ENCODE measurements at regions not wholly inside any gene's neighbourhood (a gene's known extent, or its start where the extent isn't known, plus 50 kb on each side); places are given as distances from the start of the nearest gene placed in this dataset.
"Not testable (repeated sequence)": the region's sequence is repeated elsewhere in the genome, so short reads cannot be mapped to it uniquely, and the experiment has no call there.

DNA sequence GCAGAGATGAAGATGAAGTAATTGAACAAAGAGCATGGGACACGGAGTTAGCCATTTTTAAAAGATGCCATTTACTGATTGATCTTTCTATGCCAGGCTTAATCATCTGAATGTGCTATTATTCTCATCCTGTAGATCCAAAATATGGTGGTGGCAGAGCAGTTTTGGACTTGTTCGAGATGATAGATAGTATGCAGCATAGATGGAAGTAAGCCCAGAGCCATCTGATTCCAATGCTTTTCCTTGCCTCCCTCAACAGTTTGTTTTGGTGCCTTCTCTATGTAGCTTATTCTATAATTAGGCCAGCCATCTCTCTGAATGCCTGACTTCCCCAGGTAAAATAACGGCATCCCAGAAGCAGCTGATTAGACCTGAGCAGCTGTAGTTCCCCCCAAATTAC lies 152.6 kb upstream of the CLNK start:
- H3K4me1 ChIP-seq (ENCODE audit: control insufficient read depth, insufficient read depth, low read length), result no peaks in the 10 kb centered on the region
- no peaks in the 10 kb centered on the region for H3K36me3 ChIP-seq (ENCODE audit: control insufficient read depth, insufficient read depth, low read length)
- H3K27me3 ChIP-seq (ENCODE audit: control insufficient read depth, insufficient read depth, low read length), result no peaks in the 10 kb centered on the region

DNA sequence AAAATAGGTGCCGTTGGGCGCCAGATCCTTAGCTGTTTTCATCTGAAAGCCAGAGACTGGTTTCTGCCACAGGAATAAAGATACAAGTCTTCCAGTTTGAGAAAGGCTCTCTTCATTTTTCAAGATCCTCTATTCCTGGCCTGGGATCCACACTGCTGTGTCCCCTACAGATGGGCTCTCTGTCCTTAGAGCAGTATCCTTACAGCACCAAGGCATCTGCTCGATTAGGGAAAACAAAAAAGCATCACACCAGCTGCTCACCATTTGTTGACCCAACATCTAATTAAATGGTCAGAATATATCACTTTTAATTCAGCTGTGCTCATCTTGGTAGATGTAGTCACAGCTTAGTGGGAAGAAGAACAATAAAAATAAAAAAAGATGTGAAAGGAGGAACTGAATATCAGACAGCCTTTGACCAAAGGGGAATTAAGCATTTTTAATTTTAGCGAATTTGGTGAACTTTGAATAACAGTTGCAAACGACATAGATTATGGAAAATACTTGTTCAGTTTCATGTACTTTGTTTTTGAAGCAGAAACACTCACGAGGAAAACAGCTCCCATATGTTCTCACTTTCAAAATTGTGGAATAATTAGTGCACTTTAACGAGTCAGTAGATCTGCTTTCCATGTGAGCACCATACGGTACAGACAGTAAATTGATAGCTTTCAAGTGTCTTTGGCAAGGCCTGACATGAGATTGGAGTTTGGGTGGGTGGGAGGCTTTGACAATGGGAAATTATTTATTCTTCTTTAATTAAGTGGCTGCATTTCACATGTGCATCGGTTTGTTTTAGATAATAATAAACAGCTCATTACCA lies 148.4 kb upstream of the CLNK start:
- Histone ChIP-seq H3K9ac (ENCODE audit: low read depth, low read length) (no peak overlapping the region), H3K36me3 (ENCODE audit: control insufficient read depth, insufficient read depth, low read length) (no peaks in the 10 kb centered on the region), H3K4me3 (ENCODE audit: low read depth, low read length) (no peak overlapping the region), H3K4me1 (ENCODE audit: control insufficient read depth, insufficient read depth, low read length) (no peaks in the 10 kb centered on the region), H3K27me3 (ENCODE audit: control insufficient read depth, insufficient read depth, low read length) (peaks cover 2% of the 10 kb centered on the region), H3K9me3 (ENCODE audit: control insufficient read depth, insufficient read depth, low read length) (no peaks in the 10 kb centered on the region)

More for the DNA sequence above, 152.6 kb upstream of the CLNK start:
- H3K9me3 ChIP-seq (ENCODE audit: control insufficient read depth, insufficient read depth, low read length), result no peaks in the 10 kb centered on the region
- H3K4me3 ChIP-seq (ENCODE audit: low read depth, low read length), result no peak overlapping the region
- no peak overlapping the region for H3K9ac ChIP-seq (ENCODE audit: low read depth, low read length)

DNA sequence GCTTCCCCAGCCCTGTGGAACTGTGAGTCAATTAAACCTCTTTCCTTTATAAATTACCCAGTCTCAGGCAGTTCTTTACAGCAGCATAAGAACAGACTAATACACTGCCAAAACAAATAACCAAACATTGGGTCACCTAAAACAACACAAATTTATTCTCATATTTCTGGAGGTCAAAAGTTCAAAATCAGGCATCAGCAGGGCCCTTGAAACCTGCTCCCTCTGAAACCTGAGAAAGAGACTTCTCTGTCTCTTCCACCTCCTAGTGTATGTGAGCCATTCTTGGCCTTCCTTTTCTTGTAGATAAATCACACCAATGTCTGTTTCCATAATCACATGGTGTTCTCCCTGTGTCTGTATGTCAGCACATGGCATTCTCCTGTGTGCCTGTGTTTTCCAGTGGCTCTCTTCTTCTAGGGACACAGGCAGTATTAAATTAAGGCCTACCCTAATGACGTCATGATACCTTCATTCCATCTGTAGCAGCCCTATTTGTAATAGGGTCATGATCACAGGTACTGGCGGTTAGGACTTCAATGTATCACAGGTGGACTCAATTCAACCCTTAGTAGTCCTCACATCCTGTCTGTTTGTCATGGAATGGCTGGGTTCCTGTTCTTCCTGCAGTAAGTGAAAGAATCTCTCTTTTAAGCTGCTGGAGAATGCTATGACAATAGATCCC lies 147.3 kb upstream of the CLNK start:
- no peak overlapping the region for H3K4me3 ChIP-seq (ENCODE audit: low read depth, low read length)
- H3K4me1 ChIP-seq (ENCODE audit: control insufficient read depth, insufficient read depth, low read length), result no peaks in the 10 kb centered on the region
- no peak overlapping the region for H3K9ac ChIP-seq (ENCODE audit: low read depth, low read length)
- H3K27me3 ChIP-seq (ENCODE audit: control insufficient read depth, insufficient read depth, low read length), result peaks cover 2% of the 10 kb centered on the region
- no peaks in the 10 kb centered on the region for H3K9me3 ChIP-seq (ENCODE audit: control insufficient read depth, insufficient read depth, low read length)
- H3K36me3 ChIP-seq (ENCODE audit: control insufficient read depth, insufficient read depth, low read length), result no peaks in the 10 kb centered on the region

DNA sequence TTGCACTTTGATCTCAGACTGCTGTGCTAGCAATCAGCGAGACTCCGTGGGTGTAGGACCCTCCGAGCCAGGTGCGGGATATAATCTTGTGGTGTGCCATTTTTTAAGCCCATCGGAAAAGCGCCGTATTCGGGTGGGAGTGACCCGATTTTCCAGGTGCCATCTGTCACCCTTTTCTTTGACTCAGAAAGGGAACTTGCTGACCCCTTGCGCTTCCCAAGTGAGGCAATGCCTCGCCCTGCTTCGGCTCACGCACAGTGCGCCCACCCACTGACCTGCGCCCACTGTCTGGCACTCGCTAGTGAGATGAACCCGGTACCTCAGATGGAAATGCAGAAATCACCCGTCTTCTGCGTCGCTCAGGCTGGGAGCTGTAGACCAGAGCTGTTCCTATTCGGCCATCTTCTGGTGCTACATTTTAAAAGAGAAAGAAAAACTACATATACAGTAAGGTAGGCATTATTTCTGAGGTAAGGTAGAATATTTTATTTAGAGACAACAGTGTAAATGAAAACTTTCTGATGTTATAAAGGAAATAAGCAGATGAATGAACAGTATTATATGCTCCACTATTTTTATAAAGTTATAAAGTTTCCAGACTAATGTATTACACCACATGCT lies 144.5 kb upstream of the CLNK start:
- not testable (repeated sequence) for H3K4me3 ChIP-seq (ENCODE audit: low read depth, low read length); H3K4me1 ChIP-seq (ENCODE audit: control insufficient read depth, insufficient read depth, low read length); H3K27me3 ChIP-seq (ENCODE audit: control insufficient read depth, insufficient read depth, low read length); H3K9me3 ChIP-seq (ENCODE audit: control insufficient read depth, insufficient read depth, low read length); H3K9ac ChIP-seq (ENCODE audit: low read depth, low read length); H3K36me3 ChIP-seq (ENCODE audit: control insufficient read depth, insufficient read depth, low read length)

DNA sequence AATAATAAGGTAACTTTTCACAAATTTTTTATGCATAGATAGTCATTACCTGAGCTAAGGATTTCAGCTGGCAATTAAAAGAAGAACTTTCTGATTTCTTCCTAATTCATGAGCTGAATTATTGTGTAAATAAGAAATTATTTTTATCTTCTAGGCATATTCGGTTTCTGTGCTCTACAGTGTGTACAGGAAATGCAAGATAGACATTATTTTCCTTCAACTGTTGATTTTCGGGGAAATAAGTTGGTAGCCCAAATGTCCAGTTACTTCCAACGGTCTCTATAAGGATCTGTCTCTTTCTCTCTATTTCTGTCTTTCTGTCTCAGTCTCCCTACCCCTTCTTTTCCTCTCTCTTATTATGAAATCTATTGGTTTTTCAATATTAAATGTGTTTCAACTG lies 137.3 kb upstream of the CLNK start:
- no peak overlapping the region for H3K4me3 ChIP-seq (ENCODE audit: low read depth, low read length)
- H3K36me3 ChIP-seq (ENCODE audit: control insufficient read depth, insufficient read depth, low read length), result no peaks in the 10 kb centered on the region
- H3K9me3 ChIP-seq (ENCODE audit: control insufficient read depth, insufficient read depth, low read length), result no peaks in the 10 kb centered on the region
- no peaks in the 10 kb centered on the region for H3K4me1 ChIP-seq (ENCODE audit: control insufficient read depth, insufficient read depth, low read length)
- H3K9ac ChIP-seq (ENCODE audit: low read depth, low read length), result no peak overlapping the region
- no peaks in the 10 kb centered on the region for H3K27me3 ChIP-seq (ENCODE audit: control insufficient read depth, insufficient read depth, low read length)

DNA sequence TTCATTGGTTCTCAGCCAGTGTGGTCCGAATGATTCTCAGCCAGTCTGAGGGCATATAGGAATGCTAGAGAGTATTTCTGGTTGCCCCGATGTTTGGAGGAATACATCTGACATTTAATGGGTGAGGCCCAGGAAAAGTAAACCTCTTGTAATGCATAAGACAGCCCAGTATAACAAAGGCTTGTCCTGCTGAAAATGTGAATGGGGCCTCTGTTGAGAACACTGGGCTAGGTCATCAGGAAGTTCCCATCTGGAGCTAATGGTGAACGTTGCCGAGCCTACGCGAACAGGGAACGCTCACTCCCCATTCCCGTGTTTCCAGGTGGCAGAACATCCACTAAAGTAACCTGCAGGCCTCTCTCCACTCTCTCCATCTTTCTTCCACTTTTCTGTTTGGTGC lies 132.0 kb upstream of the CLNK start:
- no peaks in the 10 kb centered on the region for H3K9me3 ChIP-seq (ENCODE audit: control insufficient read depth, insufficient read depth, low read length)
- H3K27me3 ChIP-seq (ENCODE audit: control insufficient read depth, insufficient read depth, low read length), result no peaks in the 10 kb centered on the region
- H3K36me3 ChIP-seq (ENCODE audit: control insufficient read depth, insufficient read depth, low read length), result no peaks in the 10 kb centered on the region
- no peak overlapping the region for H3K4me3 ChIP-seq (ENCODE audit: low read depth, low read length)
- no peak overlapping the region for H3K9ac ChIP-seq (ENCODE audit: low read depth, low read length)
- no peaks in the 10 kb centered on the region for H3K4me1 ChIP-seq (ENCODE audit: control insufficient read depth, insufficient read depth, low read length)

DNA sequence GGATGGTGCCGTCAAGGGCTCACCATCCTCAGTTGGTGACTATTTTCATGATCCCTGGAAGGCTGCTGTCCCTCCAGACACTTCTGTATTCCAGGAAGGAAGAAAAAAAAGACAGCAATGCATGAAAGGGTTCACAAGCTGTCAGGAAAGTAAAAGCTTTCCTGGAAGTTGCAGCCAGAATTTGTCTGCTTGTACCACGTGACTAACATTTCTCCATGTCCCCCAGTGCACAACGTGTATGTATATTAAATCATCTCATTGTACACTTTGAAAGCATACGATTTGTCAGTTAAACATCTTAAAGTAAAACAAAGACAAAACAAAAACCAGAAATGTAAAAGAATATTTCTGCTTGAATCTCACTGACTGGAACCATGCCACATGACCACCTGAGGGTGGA lies 127.4 kb upstream of the CLNK start:
- Histone ChIP-seq H3K4me3 (ENCODE audit: low read depth, low read length) (no peak overlapping the region), H3K36me3 (ENCODE audit: control insufficient read depth, insufficient read depth, low read length) (no peaks in the 10 kb centered on the region), H3K4me1 (ENCODE audit: control insufficient read depth, insufficient read depth, low read length) (no peaks in the 10 kb centered on the region), H3K9me3 (ENCODE audit: control insufficient read depth, insufficient read depth, low read length) (no peaks in the 10 kb centered on the region), H3K27me3 (ENCODE audit: control insufficient read depth, insufficient read depth, low read length) (no peaks in the 10 kb centered on the region), H3K9ac (ENCODE audit: low read depth, low read length) (no peak overlapping the region)

DNA sequence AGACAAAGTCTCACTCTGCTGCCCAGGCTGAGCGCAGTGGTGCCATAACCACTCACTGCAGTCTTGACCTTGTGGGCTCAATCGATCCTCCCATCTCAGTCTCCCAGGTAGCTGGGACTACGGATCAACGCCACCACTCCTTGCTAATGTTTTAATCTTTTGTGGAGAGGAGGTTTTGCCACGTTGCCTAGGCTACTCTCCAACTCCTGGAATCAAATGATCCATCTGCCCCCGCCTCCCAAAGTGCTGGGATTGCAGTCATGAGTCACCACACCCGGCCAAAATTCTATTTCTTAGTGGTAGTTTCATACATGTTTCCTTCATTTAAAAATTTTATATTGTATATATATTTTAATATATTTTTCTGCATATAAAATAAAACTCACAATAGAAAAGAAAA lies 125.8 kb upstream of the CLNK start:
- Histone ChIP-seq H3K4me3 (ENCODE audit: low read depth, low read length) (no peak overlapping the region), H3K9me3 (ENCODE audit: control insufficient read depth, insufficient read depth, low read length) (no peaks in the 10 kb centered on the region), H3K27me3 (ENCODE audit: control insufficient read depth, insufficient read depth, low read length) (no peaks in the 10 kb centered on the region), H3K36me3 (ENCODE audit: control insufficient read depth, insufficient read depth, low read length) (no peaks in the 10 kb centered on the region), H3K9ac (ENCODE audit: low read depth, low read length) (no peak overlapping the region), H3K4me1 (ENCODE audit: control insufficient read depth, insufficient read depth, low read length) (no peaks in the 10 kb centered on the region)

DNA sequence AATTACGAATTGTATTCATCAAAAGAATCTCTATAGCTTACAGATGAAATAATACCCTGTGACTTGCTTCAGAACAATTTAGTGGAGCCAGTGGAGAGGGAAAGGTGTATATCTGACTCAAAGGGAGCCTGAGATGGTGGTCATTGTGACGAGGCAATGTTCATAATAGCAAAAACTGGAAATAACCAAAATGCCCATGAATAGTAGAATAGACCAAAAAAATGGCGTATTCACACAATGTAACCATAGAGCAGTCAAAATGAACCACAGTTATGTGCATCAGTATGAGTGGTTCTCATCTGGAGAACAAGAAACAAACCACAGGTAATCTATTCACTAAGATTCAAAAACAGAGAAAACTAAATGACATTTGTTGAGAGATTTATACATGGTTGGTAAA lies 125.3 kb upstream of the CLNK start:
- no peaks in the 10 kb centered on the region for H3K36me3 ChIP-seq (ENCODE audit: control insufficient read depth, insufficient read depth, low read length)
- no peaks in the 10 kb centered on the region for H3K27me3 ChIP-seq (ENCODE audit: control insufficient read depth, insufficient read depth, low read length)
- no peaks in the 10 kb centered on the region for H3K4me1 ChIP-seq (ENCODE audit: control insufficient read depth, insufficient read depth, low read length)
- H3K9ac ChIP-seq (ENCODE audit: low read depth, low read length), result no peak overlapping the region
- no peaks in the 10 kb centered on the region for H3K9me3 ChIP-seq (ENCODE audit: control insufficient read depth, insufficient read depth, low read length)
- H3K4me3 ChIP-seq (ENCODE audit: low read depth, low read length), result no peak overlapping the region

DNA sequence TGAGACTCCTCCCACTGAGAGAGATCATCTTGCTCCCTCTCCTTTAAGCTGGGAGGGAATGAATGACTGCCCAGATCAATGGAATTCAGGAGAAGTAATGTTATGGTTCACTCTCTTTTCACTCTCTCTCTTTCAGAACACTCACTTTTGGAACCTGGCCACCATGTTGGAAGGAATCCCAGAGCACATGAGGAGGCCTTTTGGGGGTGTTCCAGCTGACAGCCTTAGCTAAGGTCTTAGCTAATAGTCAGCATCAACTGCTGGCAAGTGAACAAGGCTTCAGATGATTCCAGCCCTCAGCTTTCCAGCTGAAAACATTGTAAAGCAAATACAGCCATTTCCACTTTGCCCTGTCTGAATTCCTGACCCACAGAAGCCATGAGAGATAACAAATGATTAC lies 124.0 kb upstream of the CLNK start:
- no peaks in the 10 kb centered on the region for H3K4me1 ChIP-seq (ENCODE audit: control insufficient read depth, insufficient read depth, low read length)
- H3K36me3 ChIP-seq (ENCODE audit: control insufficient read depth, insufficient read depth, low read length), result no peaks in the 10 kb centered on the region
- no peaks in the 10 kb centered on the region for H3K9me3 ChIP-seq (ENCODE audit: control insufficient read depth, insufficient read depth, low read length)
- no peak overlapping the region for H3K4me3 ChIP-seq (ENCODE audit: low read depth, low read length)
- H3K27me3 ChIP-seq (ENCODE audit: control insufficient read depth, insufficient read depth, low read length), result no peaks in the 10 kb centered on the region
- no peak overlapping the region for H3K9ac ChIP-seq (ENCODE audit: low read depth, low read length)

DNA sequence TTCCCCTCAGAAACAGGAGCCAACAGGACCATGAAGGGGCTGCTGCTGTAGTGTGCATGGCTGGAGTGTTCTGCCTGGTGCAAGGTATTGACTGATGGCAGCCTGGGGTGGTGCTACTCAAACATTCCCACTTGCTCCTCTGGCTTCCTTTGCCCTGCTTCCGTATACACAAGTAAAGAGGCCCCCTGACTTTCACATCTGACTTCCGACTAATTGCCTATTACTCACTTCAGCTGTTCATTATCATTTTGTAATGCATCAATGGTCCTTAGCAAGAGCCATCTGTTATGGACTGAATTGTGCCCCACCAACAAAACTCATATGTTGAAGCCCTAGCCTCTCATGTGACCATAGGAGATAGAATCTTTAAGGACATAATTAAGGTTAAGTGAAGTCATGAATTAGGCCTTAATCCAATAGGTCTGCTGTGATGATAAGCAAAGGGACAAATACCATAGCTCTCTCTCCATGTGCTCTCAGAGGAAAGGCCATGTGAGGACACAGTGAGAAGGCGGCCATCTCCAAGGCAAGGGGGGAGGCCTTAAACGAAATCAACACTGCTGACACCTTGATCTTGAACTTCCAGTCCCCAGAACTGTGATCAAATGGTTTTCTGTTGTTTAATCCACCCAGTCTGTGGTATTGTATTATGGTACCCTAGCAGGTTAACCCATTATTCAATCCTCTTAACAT lies 122.5 kb upstream of the CLNK start:
- no peak overlapping the region for H3K9ac ChIP-seq (ENCODE audit: low read depth, low read length)
- H3K27me3 ChIP-seq (ENCODE audit: control insufficient read depth, insufficient read depth, low read length), result no peaks in the 10 kb centered on the region
- no peaks in the 10 kb centered on the region for H3K4me1 ChIP-seq (ENCODE audit: control insufficient read depth, insufficient read depth, low read length)
- no peaks in the 10 kb centered on the region for H3K36me3 ChIP-seq (ENCODE audit: control insufficient read depth, insufficient read depth, low read length)
- H3K9me3 ChIP-seq (ENCODE audit: control insufficient read depth, insufficient read depth, low read length), result no peaks in the 10 kb centered on the region
- H3K4me3 ChIP-seq (ENCODE audit: low read depth, low read length), result no peak overlapping the region

Measured in iPS-15b (cell line).